HG03439 (cell line): ENCODE measurements at regions not wholly inside any gene's neighbourhood (a gene's known extent, or its start where the extent isn't known, plus 50 kb on each side); places are given as distances from the start of the nearest gene placed in this dataset.

Source experiments
- ATAC-seq: cut with Tn5 transposase; IDR thresholded peaks from one replicate; pipeline ENCODE4 v1.9.1; 2021; ENCODE audit warnings: mild to moderate bottlenecking, moderate library complexity; ENCODE audit not compliant: unreplicated experiment

DNA sequence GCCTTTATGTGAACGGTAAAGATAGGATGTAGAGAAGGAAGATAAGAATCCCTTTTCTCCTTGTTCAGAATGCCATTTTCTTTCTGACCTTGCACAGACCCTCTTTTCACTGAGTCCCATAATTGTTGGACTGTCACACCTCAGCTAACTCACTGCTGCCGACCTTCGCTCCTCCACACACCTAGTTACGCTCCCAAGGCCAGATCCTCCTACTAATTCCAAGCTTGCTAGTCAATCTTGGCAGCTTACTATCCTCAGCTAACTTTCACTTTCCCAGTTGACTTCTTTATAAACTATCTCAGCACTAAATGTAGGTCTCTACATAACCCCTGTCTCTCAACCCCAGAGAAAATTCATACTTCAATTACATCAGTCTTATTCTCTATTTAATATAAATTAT, 471.8 kb upstream of the PRMT6 start:
- no peak for ATAC-seq

DNA sequence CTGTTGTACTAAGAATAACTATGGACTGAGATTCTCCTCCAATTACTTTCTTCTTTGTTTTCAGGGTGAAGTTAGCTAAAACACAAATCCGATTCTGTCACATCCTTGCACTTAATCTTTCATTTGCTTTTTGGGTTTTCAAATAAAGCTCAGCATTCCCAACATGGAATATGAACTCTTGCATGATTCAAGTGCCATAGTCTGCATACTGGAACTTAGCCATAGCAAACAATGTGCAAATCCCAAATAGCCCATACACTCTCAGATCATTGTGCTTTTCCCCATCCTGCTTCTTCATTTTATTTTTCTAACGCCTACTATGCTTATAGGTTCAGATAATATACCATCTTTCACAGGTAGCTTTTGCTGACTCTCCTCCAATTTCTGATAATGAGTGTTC, 455.8 kb upstream of the PRMT6 start:
- no peak for ATAC-seq

DNA sequence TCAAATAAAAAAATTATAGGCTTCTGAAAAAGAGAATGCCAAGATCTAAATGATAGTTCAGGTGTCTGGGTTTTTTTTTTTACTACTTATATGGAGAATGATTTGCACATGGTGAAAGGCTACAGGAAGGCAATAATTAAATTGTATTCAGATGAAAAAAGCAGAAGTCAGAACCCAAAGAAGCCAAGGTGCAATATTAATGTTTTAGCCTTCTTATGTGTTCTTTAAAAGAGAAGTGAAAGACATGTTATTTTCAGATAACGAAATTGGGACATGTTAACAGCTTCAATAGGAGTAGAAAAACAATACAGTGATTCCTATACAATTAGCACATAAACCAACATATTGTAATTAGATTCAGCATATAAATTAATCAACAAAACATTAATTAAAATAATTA, 452.9 kb upstream of the PRMT6 start:
- no peak for ATAC-seq

DNA sequence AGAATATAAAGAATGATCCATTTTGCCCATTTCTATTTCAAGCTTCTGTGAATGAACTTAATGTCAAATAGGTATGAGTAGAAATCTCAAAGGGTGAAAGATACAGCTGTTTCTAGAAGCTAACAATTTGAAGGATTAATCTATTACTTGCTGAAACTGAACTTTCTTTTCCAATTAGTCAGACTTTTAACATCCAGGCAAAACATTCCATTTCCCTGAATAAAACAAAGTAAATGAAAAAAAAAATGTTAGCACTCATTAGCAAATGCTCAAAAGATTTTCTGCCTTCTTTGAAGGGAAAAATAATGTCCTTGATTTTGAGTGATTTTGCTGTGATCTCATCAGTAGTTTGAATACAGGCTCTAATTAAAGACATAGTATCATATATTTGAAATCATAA, 447.6 kb upstream of the PRMT6 start:
- no peak for ATAC-seq

DNA sequence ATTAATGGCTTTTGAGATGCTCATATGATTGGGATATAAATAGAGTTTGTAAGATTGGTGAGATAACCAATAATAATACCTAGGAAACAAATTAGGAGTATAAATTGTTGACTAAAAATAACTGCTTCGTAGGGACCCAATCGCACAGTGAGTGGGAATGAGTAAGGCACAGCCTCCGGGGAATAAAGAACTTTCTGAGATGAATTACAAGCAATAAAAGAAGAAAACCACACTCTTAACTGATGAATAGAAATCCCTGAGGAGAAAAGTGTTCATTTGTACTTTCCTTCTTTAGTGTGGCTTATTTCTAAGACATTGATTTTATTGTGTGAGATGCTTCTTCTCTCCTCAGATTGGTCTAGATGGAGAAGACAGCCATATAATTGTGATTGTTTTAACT, 443.4 kb upstream of the PRMT6 start:
- no peak for ATAC-seq

DNA sequence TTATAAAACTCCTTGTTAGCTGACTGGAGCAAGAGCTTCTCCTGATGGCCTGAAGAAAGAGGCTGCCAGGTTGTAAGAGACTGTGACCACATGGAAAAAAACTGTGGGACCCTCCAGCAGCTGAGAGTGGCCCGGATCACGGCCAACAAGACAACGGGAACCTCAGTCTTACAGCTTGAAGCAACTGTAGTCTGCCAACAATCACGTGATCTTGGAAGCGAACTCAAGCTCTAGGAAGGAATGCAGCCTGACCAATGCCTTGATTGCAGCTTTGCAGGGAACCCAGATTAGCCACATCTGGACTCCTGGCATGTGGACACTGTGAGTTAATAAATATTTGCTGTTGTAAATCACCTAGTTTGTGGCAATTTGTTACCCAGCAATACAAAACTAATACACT, 442.6 kb upstream of the PRMT6 start:
- ATAC-seq, result no peak

DNA sequence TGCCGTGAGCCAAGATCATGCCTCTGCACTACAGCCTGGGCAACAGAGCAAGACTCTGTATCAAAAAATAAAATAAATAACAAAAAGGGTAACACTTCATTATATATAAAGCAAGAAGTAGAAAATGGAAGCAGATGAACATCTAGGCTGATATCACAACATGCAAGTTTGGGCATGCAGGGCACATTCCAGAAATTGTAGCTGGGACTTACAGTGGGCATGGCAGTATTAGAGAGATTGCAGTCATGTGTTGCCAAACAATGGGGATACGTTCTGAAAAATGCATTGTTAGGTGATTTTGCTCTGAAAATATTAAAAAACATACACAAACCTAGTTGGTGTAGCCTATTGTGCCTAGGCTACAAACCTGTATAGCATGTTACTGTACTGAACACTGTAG, 441.0 kb upstream of the PRMT6 start:
- no peak for ATAC-seq

DNA sequence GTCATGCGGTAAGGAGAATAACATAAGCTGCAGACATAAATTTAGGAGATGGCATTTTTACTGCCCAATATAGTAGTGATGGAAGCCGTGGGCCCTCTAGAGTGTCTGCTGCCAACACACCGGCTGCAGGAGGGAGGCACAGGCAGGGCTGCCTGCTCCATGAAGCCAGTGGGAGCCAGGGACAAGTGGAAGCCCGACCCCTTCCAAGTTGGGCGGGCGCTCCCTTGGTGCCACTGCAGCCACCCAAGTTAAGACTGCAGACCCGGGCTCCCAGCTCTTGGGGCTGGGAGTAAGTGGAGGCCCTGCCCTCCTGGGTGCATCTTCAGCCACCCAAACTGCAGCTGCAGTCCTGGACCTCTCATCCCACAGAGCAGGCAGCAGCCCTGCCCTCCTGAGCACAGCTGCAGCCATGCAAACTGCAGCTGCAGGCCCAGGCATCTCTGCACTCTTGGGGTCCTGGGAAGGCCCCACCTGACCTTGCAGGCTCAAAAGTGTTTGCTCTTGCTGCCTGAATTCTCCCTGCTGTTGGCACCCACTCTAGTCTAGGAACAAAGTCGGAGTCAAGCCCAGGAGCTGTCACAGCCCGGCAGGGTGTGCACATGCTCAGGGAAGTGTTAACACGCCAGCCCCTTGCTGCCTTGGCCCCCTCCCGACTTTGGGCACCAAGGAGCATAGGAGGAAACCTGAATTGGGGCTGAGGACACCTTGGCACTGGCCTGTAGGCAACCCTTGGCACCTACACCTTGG, 437.2 kb upstream of the PRMT6 start:
- ATAC-seq, result no peak

DNA sequence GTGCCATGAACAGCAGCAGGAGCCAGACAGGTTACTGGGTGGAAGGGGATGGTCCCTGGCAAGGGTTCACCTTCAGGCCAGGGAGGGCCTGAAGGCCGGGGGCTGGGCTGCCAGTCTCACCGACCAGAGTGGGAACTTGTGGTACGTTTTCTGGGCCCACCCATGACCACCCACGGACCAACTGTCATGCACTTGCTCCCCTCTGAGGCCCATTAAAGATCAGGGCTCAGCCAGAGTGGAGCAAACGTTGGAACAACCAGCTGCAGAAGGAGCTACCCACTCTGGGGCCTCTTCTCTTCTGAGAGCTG, 436.7 kb upstream of the PRMT6 start:
- no peak for ATAC-seq

DNA sequence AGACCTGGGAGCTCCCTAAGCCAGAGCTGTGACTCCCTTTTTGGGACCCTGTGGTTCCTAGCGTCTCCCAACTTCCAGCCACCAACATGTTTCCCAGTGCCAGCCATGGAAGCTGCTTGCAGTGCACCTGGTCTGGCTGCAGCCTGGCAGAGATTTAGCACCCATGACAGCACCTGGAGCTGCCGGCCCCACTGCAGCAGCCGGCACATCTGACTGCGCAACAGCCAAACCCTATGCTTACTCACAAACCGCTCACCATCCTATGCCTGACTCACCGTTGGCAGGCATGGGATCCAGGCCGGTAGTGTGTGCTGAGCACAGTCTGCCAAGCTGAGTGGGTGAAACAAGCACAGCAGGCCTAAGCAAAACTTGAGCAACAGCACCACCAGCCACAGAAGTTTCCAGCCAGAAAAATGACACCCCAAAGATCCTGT, 435.9 kb upstream of the PRMT6 start:
- ATAC-seq, result no peak

DNA sequence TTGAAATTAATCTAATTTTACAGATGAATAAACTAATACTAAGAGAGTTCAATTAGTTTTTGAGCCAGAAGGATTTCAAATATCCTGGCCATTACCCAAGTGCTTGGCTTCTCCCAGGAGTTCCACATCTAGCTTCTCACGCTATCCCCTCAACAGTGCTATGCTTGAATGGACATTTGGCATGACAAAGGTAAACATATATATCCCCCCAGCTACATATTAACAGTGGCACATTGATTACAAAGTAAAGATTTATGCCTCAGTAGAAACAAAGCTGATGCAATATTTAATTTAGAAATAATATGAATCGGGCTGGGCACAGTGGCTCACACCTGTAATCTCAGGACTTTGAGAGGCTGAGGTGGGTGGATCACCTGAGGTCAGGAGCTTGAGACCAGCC, 434.6 kb upstream of the PRMT6 start:
- ATAC-seq, result no peak

DNA sequence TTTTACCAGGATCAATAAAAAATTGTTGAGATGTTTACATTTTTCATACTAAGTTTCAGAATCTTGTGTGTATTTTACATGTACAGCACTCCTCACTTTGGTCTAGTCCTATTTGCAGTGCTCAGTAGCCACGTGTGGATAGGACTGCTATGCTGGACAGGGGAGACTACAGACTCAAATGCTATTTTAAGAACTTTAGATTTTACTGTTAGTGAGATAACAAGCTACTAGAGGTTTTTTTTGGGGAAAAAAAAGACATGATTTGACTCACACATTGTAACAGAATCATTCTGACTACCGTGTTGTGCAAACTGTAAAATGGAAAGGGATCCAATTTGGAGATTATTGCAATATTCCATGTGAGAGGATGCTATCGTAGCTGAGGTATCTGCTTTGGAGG, 418.9 kb upstream of the PRMT6 start:
- ATAC-seq, result peak; percentile 81

DNA sequence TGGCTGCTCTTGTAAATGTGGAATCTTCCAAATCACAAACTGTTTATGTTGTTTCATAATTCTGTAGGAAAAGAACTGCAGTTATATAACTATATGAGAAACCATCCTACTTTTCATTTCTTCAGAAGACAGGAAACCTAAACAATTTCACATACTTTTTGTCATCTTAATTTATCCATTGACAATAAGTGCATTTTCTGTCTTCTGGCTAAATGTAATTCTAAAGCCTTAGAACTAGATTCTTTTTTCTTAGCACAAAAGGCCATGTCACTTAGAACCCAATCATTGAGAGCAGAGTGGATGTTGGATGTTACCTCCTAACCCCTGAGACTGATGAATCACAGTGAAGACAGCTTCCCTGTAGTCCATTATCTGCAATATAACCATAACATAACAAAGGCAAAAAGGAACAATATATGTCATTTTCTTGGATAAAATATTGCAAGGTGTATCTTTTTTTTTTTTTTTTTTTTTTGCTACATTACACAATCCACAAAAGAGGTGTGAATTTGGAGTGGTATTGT, 410.2 kb upstream of the PRMT6 start:
- ATAC-seq, result no peak

DNA sequence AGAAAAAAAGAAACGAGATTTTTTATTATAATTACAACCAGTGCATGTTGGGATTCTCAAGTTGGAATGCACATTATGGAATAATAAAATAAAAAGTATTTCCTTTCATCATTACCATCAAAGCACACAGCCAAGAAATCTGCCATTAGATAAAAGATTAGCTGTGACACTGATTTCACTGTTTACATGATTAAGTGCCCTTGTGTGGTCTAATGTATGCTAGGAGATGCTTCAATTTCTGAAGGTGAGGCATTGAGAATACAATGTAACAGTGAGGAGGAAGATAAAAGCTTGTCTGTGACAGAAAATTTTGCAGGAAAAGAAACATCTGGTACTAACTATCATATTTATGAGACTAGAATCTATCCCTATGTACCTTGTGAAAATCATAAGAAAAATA, 409.7 kb upstream of the PRMT6 start:
- ATAC-seq, result no peak

DNA sequence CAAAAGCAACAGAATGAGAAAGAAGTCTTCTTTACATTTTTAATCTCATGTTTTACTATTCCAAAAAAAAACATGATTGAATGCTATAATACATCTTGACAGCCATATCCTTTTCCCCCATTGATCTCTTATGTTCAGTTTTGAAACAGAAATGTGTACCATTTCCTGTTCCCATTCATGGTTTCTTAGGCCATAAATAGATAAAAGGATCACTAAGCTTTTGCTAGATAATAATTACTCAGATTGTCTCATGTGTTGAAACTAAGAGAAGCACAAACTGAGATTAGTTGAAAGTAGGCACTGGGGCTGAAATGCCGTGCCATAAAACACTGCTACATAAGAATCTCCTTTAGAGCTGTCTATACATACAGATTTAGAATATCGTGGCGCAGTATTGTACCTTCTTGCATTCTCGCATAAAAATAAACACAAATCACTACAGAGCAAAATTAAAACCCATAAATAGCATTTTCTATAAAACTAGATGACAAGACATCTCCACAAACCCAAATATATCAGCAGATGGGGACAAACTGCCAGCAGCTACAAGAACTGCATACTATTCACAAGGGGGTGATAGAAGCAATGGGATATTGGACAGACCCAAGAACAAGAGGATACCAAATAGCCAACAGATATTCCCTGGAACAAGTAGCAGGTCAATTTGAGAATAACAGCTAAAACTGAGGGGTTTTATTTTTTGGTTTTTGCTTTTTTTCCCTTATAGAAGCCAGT, 405.3 kb upstream of the PRMT6 start:
- ATAC-seq, result no peak

DNA sequence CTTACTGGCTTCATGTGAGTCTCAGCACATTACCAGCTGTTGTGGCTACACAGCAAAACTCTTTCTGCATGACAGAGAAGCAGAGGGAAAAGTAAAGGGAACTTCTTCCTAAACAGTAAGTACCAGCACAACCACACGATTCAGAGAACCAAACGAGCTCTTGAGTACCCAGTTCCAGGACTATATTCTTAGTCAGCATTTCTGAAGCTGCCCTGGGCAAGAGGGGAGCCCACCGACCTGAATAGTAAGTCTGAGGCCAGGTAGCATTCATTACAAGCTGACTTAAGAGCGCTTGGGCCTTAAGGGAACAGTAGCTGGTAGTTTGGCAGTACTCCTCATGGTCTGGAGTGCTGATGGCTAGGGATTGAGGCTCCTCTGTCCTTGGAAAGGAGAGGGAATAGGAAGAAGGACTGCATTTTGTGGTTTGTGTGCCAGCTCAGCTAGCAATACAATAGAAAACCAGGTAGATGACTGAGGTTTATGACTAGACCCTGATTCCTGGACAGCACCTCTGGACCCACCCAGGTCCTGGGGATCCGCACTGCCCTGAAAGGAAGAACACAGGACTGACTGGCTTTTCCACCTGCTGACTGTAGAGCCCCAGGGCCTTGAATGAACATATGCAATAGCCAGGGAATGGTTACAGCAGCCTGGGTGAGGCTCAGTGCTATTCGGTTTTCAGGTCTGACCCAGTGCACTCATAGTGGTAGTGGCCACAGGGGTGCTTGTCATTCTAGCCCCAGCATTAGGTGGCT, 396.8 kb upstream of the PRMT6 start:
- ATAC-seq, result no peak

DNA sequence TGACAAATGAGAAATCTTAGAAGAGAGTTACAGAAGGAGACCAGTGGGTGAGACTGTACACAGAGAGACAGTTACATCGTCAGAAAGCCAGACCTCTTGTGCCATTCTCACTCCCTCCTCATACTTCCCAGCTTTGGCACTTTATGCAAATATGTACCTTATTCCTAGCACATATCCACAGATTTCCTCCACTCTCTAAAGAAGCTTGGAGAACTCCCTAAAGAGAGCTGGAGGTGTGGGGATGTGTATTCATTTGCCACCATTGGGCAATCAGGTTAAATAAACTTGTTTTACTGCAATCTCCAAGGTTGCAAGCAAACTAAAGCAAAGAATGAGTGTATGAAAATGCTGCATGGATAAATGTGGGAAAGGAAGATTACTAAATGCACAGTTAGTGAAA, 380.9 kb upstream of the PRMT6 start:
- ATAC-seq, result no peak

DNA sequence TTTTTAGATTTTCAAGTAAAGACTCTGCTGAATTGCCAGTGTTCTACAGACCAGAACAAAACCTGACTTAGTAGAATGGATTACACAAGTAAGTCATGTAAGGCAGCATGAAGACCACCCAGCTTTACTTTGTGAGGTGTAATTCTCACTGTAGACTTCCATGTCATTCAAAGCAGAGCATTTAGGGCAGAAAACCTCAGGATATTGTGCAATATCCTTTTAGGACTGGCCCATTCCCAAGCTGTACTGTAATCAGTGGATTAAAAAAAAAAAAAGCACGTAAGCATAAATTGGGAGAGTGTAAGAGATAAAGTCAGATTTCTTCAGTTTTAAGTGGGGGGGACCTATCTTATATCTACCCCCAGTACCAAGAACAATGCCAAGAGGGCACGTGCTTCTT, 380.5 kb upstream of the PRMT6 start:
- no peak for ATAC-seq

DNA sequence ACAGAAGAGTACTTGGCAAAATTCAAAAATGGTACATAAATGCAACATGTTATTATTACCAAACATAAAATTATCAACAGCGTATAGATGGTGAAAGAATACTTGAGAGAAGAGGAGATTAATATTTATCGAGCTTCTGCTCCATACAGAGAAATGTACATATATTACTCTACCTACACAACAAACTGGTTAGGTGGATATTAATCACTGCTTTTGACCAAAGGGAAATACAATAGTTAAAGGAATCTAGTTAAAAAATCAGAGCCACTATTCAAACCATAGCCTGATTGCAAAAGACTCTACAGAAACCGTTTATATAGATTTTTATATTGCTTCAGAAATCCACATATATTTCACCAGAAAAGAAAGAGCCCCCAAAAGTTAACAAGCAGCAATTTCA, 379.3 kb upstream of the PRMT6 start:
- no peak for ATAC-seq

DNA sequence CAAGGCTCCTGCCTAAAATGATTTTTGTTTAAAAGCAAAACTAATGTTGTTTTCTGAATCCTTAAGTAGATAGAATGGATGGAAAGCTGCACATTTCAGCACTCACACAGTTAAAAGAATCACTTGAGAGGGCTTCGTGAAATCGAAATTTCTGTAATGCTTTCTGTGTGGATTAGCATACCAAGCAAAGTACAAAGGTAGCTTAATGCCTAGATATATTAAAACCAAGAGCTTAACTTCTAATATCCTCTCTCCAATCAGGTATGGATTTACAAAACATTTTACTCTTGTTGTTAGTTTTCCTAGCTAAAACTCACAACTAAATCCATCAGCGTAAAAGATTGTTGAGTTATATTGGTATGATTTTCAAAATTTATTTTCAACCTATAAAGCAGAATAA, 378.8 kb upstream of the PRMT6 start:
- ATAC-seq, result no peak

DNA sequence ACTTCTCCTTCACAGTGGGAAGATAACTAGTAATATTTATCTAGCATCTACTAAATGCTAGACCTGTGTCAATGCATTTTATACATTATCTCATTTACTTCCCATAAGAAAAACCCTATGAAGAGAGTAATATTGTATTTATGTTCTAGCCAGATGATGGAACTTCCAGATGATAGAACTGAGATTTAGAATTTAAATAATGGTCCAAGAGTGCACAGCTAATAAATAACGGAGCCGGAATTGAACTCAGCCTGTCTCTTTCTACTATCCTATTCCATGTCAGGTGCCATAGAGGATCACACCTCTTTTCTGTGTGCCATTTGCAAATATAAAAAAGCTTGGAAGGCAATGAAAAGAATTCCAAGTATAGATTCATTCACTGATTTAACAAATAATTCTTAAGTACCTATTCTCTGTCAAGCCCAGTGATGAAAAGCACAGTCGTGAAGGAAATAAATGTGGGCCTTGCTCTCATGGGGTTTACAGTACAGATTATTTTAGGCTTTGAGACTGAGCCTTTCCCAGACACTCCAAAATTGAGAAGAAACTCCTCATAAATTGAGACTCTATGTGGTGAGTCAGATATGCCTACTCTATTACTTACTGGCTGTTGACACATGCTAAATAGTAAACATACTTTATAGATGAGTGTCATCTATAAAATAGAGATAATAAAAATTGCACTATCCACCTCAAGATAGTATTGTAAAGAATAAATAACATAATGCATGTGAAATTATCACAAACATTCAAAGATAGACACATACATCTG, 378.0 kb upstream of the PRMT6 start:
- no peak for ATAC-seq
